ENCODE measurements at regions not wholly inside any gene's neighbourhood (a gene's known extent, or its start where the extent isn't known, plus 50 kb on each side); places are given as distances from the start of the nearest gene placed in this dataset.

DNA sequence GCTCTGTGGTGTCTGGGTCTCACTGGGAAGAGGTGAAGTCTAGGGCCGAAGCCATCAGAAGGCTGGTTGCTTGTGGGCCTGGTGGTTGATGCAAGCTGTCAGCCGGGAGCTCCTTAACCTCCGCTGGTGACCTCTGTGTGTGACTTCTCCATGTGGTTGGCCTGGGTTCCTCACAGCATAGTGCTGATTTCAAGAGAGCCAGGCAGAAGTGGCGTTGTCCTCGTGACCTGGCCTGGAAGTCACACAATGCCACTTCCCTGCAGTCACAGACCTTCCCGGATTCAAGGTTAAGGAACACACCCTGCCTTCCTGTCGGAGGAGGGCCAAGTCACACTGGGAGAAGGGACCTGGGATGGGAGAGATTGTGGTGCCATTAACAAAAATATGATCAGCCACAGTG is 303.7 kb upstream of the HS6ST1 start:
- TF ChIP-seq, protein P1, sequence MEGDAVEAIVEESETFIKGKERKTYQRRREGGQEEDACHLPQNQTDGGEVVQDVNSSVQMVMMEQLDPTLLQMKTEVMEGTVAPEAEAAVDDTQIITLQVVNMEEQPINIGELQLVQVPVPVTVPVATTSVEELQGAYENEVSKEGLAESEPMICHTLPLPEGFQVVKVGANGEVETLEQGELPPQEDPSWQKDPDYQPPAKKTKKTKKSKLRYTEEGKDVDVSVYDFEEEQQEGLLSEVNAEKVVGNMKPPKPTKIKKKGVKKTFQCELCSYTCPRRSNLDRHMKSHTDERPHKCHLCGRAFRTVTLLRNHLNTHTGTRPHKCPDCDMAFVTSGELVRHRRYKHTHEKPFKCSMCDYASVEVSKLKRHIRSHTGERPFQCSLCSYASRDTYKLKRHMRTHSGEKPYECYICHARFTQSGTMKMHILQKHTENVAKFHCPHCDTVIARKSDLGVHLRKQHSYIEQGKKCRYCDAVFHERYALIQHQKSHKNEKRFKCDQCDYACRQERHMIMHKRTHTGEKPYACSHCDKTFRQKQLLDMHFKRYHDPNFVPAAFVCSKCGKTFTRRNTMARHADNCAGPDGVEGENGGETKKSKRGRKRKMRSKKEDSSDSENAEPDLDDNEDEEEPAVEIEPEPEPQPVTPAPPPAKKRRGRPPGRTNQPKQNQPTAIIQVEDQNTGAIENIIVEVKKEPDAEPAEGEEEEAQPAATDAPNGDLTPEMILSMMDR (optimal IDR thresholded peaks at IDR 0.05 in 1 of 3, IDR thresholded peaks at IDR 0.05 in 1 of 3, conservative IDR thresholded peaks at IDR 0.05 in 1 of 3; ENCODE audit: extremely low read depth in 1 of 3, insufficient read depth in 2 of 3, low read length in 3 of 3) = no peak
- no peak for TF ChIP-seq EZH2 (IDR thresholded peaks at IDR 0.05; ENCODE audit: low read length)
